ENCODE measurements at regions not wholly inside any gene's neighbourhood (a gene's known extent, or its start where the extent isn't known, plus 50 kb on each side); places are given as distances from the start of the nearest gene placed in this dataset.

GRCh38 chr2:24409700-24410556, 49.6 kb upstream of the ITSN2 start:
- Histone ChIP-seq H3K4me3 (no peak overlapping the region), H2AFZ (ENCODE audit: low read depth, low read length) (peak overlapping the region; percentile 44; the same call in 1 of the 2 replicates), H3K36me3 (ENCODE audit: control insufficient read depth, insufficient read depth, low read length) (no peaks in the 10 kb centered on the region), H3K9me3 (replicated peaks; ENCODE audit: control insufficient read depth, insufficient read depth, low read depth, low read length) (no peaks in the 10 kb centered on the region), H3K4me2 (ENCODE audit: insufficient read depth, low read length) (no peak overlapping the region; the same call in 1 of the 2 replicates), H4K20me1 (replicated peaks; ENCODE audit: control insufficient read depth, insufficient read depth, low read length) (no peaks in the 10 kb centered on the region), H3K27ac (ENCODE audit: extremely low read depth, low read depth, low read length) (no peak overlapping the region), H3K27me3 (ENCODE audit: control insufficient read depth in 2 of 2, insufficient read depth in 2 of 2, low read length in 2 of 2) (no peaks in the 10 kb centered on the region), H3K79me2 (ENCODE audit: control insufficient read depth, insufficient read depth, low read length) (no peaks in the 10 kb centered on the region), H3K9me1 (ENCODE audit: control insufficient read depth, insufficient read depth, low read length) (no peaks in the 10 kb centered on the region), H3K4me1 (replicated peaks in 1 of 2; ENCODE audit: control insufficient read depth in 2 of 2, insufficient read depth in 2 of 2, low read length in 2 of 2) (peaks cover 0 to 3% of the 10 kb centered on the region in 2 experiments; a peak in 1 of 5 replicates), H3K9ac (ENCODE audit: insufficient read depth in 1 of 2, low read depth in 2 of 2, low read length in 2 of 2) (no peak overlapping the region)
- BruUV-seq (replicated peaks): no TSS peak
- FAIRE-seq (peak; percentile 97), ATAC-seq (peak; percentile 95), DNase-seq (ENCODE audit: extremely low read depth in 1 of 4, low spot score in 3 of 4) (peak; percentile 57 to 78 (median 63))
- intact Hi-C loops (cut with micrococcal nuclease): loop anchor here (1.0 to 10.0 kb wide), 5 partner anchors 381 to 787 kb away; partner anchors contain the start of gene DNAJC27
- CTCF ChIA-PET (ENCODE audit: low intra/inter-chr PET ratio): interaction anchor here (0.5 to 2.3 kb wide), 9 partner anchors 323 to 1290 kb away, joined by 3 to 32 read pairs (median 4); partner anchors contain the start of genes CENPO and PTRHD1
- in situ Hi-C loops (cut with MboI): loop anchor here (5.0 to 25.0 kb wide), 3 partner anchors 377 to 715 kb away; partner anchors contain the start of genes CENPO and PTRHD1
- 38% methylated on average over 13 of the region's 13 CpGs for WGBS (ENCODE audit: insufficient coverage, low coverage, missing lambda C conversion rate)
- POLR2A ChIA-PET: no interaction called here
- TF ChIP-seq SMC3 (conservative IDR thresholded peaks at IDR 0.05; ENCODE audit: insufficient read depth, low read depth, low read length): peak; percentile 91
- TF ChIP-seq ZBTB33 (CRISPR knock-in tag; IDR thresholded peaks at IDR 0.05): 0 out of 2 replicates have a peak, but pooled peaks have one; percentile 47
- 0 out of 2 replicates have a peak, but pooled peaks have one; percentile 41 for TF ChIP-seq ARID2 (IDR thresholded peaks at IDR 0.05)
- no peak for TF ChIP-seq HNRNPUL1 (IDR thresholded peaks at IDR 0.05; ENCODE audit: low read length)
- no peak for TF ChIP-seq ATF3 (IDR thresholded peaks at IDR 0.05)
- TF ChIP-seq ATF3 (CRISPR knock-in tag; conservative IDR thresholded peaks at IDR 0.05): 0 out of 2 replicates have a peak, but pooled peaks have one; percentile 68
- 0 out of 2 replicates have a peak, but pooled peaks have one; percentile 37 for TF ChIP-seq E2F1 (CRISPR knock-in tag; IDR thresholded peaks at IDR 0.05)
- TF ChIP-seq PATZ1 (CRISPR knock-in tag; IDR thresholded peaks at IDR 0.05; ENCODE audit: borderline replicate concordance): no peak
- peak; percentile 17; the same call in 1 of the 2 replicates for TF ChIP-seq GATAD2B (IDR thresholded peaks at IDR 0.05; ENCODE audit: borderline replicate concordance)
- peak; percentile 79 to 91 (median 80) for TF ChIP-seq CTCF (IDR thresholded peaks at IDR 0.05 in 2 of 3, conservative IDR thresholded peaks at IDR 0.05 in 1 of 3; ENCODE audit: insufficient read depth in 2 of 3, low read depth in 1 of 3, low read length in 3 of 3)

Data from K562 (cell line).